DOHH2 (cell line): ENCODE measurements at regions not wholly inside any gene's neighbourhood (a gene's known extent, or its start where the extent isn't known, plus 50 kb on each side); places are given as distances from the start of the nearest gene placed in this dataset.

ENCODE experiments used
- CTCF ChIP-seq: fragments of 200-600 bp; sonication (generic); IDR thresholded peaks from one replicate; pipeline ENCODE4 v1.5.1; 2014; ENCODE audit warnings: antibody characterized with exemption, mild to moderate bottlenecking, low read depth, low read length; ENCODE audit not compliant: poor library complexity, severe bottlenecking
- EZH2phosphoT487 ChIP-seq: fragments of 200-600 bp; sonication (generic); IDR thresholded peaks from 2 replicates; pipeline ENCODE4 v1.6.1; 2017; ENCODE audit warnings: borderline replicate concordance, mild to moderate bottlenecking, antibody characterized with exemption, low read length, moderate library complexity, mixed read lengths

DNA sequence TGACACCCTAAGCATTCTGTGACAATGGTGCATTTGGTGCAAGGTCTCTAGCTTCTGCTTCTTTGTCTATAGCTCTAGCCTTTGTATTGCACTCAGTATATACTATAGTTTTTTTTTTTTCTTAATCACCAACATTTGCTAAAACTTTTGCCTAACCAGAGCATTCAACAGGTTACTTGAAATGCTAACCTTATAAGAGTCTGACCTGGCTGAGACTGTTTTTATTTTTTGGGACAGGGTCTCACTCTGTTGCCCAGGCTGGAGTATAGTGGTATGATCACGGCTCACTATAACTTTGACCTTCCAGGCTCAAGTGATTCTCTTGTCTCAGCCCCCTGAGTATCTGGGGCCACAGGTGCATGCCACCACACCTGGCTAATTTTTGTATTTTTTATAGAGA, 92.4 kb downstream of the ZNF365 start:
- TF ChIP-seq CTCF (no peak), EZH2phosphoT487 (no peak)
